AG09309 (cell line): ENCODE measurements at regions not wholly inside any gene's neighbourhood (a gene's known extent, or its start where the extent isn't known, plus 50 kb on each side); places are given as distances from the start of the nearest gene placed in this dataset.
A peak's percentile ranks its signal among the peaks of the same experiment; 100 is the strongest.

Experiments
- DNase-seq: peaks from one replicate; pipeline ENCODE4 v3.0.0-alpha.2; 2010; ENCODE audit warnings: low read depth
- H3K4me3 ChIP-seq: 2 replicates; pipeline ENCODE4 v1.5.1; 2011; ENCODE audit warnings: mild to moderate bottlenecking, low read depth, low read length, moderate library complexity; ENCODE audit not compliant: control insufficient read depth
- TF ChIP-seq, protein P1 (sequence below): IDR thresholded peaks from 2 replicates; pipeline ENCODE4 v1.5.1; 2011; ENCODE audit warnings: mild to moderate bottlenecking, low read depth, low read length, inconsistent platforms; ENCODE audit not compliant: insufficient read depth, control insufficient read depth; ENCODE audit errors: missing control alignments

DNA sequence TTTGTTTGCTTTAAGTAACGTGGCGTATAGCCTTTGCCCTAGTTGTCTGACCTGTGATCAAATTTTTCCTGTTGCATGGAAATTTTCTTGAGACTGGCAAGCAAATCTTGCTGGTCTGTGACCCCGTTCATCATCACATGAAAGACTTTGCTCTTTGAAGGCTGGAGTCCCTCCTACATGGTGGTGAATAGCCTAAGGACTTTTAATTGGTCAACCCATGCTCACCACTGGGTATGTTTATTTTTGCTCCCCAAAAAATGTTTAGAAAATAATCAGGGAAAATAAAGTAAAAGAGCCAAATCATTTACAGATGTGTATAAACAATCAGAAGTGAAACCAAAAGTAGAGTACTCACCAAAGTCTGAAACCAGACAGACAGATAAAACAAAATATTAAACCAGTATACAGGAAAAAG is 1075.3 kb upstream of the ALCAM start:
- no peak overlapping the region; the same call in 1 of the 2 replicates for H3K4me3 ChIP-seq
- DNase-seq: no peak
- TF ChIP-seq, protein P1, sequence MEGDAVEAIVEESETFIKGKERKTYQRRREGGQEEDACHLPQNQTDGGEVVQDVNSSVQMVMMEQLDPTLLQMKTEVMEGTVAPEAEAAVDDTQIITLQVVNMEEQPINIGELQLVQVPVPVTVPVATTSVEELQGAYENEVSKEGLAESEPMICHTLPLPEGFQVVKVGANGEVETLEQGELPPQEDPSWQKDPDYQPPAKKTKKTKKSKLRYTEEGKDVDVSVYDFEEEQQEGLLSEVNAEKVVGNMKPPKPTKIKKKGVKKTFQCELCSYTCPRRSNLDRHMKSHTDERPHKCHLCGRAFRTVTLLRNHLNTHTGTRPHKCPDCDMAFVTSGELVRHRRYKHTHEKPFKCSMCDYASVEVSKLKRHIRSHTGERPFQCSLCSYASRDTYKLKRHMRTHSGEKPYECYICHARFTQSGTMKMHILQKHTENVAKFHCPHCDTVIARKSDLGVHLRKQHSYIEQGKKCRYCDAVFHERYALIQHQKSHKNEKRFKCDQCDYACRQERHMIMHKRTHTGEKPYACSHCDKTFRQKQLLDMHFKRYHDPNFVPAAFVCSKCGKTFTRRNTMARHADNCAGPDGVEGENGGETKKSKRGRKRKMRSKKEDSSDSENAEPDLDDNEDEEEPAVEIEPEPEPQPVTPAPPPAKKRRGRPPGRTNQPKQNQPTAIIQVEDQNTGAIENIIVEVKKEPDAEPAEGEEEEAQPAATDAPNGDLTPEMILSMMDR: no peak

DNA sequence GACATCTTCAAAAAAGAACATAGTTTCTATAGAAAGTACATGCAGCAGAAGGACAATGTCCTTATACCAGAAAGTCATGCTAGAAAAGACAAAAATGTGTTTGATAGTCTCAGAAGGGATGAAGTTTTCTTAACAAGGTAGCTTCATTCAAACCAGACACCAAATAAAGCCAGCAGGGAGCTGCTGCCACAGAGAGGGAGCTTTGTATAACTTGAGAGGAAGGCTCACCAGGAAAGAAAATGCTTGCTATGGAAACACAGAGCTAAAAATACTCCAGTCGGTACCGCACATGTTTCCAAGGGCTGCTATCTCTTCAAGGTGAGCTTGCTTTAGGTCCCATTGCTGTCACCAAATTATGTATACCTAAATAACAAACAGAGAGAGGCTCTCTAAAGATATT is 1074.8 kb upstream of the ALCAM start:
- TF ChIP-seq, protein P1: no peak
- DNase-seq: no peak
- peak overlapping the region; percentile 9 for H3K4me3 ChIP-seq

DNA sequence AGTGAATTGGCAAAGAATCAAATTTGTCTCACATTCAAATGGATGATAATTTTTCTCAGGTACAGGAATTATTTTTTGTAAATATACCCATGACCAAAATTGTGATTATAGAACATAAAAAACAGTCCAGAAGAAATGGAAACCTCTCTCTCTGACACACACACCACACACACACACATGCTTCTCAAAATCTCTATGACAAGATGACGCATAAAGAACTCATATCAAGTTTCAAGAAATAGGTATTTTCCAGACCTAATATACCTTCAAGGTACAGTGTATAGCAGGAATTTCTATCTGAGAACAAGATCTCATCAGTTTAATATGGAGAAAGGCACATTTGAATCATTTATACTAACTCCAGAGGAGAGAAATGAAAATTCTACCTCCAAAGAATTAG is 1069.1 kb upstream of the ALCAM start:
- H3K4me3 ChIP-seq: no peak overlapping the region
- no peak for DNase-seq
- TF ChIP-seq, protein P1: no peak

DNA sequence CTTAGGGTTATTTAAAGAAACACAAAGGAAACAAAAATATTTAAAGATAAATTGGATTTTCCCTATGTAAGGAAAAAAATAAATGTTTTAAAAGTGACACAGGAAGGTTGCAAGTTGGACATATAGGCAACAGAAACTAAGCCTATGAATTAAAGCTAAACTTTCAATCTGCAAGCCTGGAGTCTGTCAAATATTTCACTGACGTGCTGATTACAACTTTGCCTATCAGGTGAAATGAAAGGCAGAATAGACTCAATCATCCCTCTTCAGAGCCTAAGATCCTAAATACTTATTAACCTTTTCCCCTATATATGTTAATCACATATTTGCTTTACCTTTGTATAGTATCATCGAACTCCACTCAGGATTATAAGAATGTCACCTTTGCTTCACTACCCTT is 1068.0 kb upstream of the ALCAM start:
- no peak overlapping the region for H3K4me3 ChIP-seq
- DNase-seq: no peak
- TF ChIP-seq, protein P1: no peak

DNA sequence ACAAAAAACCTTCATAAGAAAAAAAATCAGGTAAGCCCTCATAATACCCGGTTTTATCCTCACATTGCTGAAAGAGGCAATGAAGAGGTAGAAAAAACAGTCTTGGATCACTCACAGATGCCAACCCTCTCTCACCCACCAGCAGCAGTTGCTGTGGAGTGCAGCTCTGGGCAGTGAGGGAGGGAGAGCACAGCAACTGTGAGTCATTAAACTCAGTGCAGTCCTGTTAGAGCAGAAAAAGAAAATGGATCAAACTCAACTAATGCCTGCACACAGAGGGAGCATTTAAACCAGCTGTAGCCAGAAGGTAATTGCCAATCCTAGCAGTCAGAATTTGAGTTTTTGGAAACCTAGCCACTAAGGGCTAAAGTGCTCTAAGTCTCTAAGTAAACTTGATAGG is 1050.6 kb upstream of the ALCAM start:
- H3K4me3 ChIP-seq: no peak overlapping the region
- TF ChIP-seq, protein P1: no peak
- no peak for DNase-seq

DNA sequence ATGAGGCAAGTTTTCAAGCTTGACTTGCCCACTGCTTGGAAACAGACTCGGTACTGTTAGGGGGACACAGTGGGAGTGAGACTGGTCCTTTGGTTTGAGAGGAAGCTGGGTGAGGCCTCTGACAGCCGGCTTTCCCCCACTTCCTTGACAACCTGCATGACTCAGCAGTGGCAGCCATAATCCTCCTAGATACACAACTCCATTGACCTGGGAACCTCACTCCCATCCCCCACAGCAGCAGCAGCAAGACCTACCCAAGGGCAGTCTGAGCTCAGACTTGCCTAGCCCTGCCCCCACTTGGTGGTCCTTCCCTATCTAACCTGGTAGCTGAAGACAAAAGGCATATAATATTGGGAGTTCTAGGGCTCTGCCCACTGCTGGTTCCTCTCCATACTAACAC is 1043.5 kb upstream of the ALCAM start:
- H3K4me3 ChIP-seq: no peak overlapping the region
- no peak for DNase-seq
- TF ChIP-seq, protein P1: no peak

DNA sequence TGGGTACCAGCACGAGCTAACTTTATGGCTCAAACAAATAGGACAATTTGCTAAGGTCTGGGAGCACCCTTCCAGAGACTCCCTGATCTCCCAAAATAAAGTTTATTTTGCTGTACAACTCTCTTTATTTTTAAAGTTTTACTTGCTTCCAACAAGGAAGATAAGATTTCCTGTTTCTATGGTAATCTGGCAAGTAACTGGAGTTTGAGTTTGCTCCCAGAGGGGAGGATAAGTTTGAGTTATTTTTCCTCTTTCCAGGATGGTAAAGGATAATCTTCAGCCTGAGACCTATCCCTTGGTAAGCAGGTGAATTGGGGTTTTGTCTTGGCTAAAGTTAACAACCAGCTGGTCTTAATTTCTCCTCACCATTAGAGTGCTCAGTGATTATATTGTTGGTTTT is 1019.4 kb upstream of the ALCAM start:
- no peak for DNase-seq
- H3K4me3 ChIP-seq: no peak overlapping the region
- TF ChIP-seq, protein P1: no peak
